HG02763 (cell line): ENCODE measurements at regions not wholly inside any gene's neighbourhood (a gene's known extent, or its start where the extent isn't known, plus 50 kb on each side); places are given as distances from the start of the nearest gene placed in this dataset.

Experiments used
- ATAC-seq: cut with Tn5 transposase; IDR thresholded peaks from one replicate; pipeline ENCODE4 v1.9.1; 2021; ENCODE audit warnings: mild to moderate bottlenecking, moderate library complexity; ENCODE audit not compliant: unreplicated experiment

DNA sequence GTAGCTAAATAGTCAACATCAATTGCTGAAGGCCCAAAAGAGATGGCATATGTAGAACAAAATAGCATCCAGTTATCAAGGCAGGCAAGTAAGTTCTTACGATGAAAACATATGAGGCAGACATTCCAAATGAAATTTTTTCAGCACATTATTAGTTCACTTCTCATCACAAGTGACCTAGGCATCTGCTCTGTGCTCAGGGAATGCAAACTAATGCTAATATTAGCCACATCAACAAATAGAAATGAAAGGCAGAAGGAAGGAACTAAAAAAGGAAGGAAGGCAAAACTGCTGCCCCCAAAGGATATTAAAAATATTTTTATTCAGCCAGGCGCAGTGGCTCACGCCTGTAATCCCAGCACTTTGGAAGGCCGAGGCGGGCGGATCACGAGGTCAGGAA is 51.2 kb upstream of the ROCK1 start:
- ATAC-seq = no peak

DNA sequence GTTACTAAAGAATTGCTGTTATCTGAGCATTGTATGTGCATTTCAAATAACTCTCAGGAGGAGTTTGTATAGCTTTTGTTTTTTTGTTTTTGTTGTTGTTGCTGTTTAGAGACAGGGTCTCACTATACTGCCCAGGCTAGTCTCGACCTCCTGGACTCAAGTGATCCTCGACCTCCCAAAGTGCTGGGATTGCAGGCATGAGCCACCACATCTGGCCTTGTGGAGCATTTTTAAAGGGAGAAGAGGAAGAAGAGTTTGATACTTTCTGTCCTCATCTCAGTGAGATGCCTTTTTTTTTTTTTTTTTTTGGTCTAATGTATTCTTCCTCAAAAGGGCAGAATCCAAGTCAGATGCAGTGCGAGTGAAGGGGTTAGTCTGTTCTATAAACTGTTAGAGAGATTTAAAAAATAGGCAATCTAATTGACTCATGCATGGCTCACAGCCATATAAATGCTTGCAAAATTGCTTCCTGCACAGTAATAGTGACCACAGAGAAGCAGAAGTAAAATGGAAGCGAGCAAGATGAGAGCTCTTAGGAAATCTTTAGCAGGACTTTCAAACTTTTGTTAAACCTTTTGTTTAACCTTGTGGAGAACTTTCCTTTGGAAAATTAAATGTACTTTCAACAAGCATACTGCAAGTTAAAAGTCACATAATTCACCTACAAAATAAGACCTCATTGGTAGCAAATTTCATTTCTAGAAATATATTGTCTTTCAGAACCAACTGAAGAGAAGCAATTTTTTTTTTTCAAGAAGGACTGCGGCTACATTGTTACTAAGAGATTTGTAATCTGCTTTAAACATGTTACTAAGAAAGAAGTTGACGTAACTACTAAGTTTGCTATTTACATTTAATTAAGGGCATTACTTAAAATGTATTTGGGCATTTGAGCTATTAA is 52.3 kb upstream of the ROCK1 start:
- no peak for ATAC-seq

DNA sequence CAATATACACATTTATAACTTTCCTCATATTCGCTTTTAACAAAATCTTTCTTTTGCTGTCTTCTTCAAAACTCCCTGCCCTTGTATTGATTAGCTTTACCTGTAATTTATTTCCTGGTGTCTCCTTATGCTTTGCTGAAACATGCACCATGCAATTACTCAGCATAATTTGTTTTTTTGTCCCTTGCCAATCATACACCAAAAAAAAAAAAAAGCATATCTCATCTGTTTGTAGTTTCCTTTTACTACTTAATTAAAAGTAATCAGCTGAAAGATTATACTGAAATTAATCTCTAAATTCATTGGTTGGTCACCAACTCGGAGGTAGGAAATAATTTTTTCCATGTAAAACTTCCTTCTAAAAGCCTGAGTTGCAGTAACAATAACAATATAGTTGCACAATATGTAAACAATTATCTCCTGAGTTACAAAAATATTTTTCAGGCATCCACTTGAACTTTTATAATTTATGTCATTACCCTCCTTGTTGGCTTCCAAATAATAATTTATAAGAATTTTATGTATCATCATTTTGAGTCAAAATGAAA is 53.0 kb upstream of the ROCK1 start:
- ATAC-seq = no peak

DNA sequence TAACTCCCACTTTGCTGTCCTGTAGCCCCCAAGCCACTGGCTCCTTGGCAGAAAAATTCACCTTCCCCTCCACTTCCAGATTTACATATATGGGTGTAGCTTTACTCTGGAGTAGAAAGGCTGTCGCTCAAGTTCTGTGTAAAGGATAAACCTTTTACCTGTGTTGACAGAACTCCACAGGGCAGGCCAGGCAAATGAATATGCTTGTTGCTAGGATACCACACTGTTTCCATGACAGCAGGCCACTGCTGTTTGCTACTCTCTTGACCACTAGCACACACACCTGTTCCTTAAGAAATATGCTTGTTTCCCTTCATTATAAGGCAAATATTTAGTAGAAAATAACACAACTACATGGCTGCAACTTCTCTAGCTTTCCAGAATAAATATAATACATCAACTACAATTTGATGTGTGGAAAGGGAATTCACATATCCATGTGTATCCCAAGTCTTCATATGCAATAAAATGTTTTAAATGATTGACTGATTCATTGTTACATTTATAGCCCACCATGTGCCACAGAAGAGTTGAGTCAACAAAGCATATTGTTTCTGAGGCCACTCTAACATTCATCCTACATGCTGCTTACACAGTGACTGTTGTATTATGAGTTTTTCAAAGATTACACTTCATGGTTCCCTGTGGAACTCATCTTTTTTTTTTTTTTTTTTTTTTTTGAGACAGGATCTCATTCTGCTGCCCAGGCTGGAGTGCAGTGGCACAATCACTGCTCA is 56.2 kb upstream of the ROCK1 start:
- no peak for ATAC-seq

DNA sequence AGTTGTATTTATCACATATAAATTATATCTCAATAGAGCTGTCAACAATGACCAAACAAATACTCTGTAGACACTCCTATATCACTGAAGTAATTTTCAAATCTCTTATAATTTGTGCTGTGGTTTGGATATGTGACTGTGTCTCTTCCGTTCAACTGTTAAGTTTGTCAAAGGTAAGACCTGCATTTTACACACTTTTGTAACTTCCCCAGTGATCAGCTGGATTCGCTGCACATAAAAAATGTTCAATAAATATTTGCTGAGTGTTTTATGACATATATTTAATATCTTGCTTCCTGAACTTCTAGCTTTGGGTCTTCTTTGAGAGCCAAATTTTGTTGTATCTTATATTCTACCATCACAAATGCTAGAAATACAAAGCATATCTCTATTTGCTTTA is 57.3 kb upstream of the ROCK1 start:
- no peak for ATAC-seq

DNA sequence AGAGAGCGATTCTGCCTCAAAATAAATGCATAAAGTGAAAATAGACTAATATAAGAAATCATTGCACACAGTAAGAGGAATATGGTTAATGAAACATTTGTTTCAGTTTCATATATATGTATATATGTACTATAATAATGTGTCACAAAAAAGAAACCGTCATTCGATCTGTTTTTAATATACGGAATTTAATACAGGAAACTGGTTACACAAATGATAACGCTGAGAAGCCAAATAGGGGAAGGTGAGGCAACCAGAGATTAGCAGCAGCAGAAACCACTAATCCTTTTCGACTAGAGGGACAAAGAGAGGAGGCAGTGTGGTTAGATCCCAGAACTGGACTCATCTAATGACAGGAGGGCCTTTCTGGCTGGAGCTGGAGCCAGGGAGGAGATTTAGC is 64.2 kb upstream of the GREB1L start:
- ATAC-seq = no peak

DNA sequence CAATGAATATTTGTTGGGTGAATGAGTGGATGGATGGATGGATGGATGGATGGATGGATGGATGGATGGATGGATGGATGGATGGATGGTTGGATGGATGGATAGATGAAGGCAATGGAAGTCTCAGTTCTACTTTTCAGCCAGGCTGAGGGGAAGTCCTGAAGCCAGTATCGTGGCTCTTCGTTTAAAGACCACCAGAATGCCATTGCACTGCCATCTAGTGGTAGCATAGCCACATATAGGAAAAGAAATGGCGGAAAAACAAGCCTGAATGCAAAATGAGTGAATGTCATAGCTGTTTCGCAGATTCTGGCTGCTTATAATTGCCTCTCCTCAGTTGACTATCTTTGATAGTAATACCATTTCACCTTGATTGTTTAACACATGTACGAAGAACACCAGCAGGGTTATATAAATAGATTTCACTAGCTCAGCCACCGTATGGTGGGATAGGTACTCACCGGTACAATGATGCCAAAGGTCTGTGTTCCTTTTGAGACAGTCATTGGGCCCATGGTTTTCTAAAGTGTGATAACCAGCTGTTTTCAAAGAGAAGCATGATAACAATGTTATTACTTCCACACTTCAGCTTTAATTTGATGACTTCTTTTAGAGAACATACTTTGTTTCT is 62.3 kb upstream of the GREB1L start:
- ATAC-seq = peak; percentile 47

DNA sequence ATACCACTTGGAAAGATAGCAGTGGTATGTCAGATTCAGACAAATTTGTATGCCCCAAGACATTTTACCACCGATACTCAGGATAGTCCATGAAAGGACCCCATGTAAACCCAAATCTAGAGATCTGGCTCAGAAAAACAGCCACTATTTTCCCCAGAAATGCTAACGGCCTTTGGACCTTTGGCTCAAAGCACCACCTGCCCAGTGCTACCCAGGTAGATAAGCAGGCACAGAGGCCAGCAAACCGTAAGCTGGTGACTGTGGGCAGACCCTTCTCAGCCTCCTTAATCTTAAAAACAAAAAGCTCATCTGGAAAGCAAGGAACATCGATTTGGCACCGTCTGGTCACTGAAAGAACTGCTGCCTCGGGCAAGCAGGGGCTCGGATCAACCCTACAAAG is 61.4 kb upstream of the GREB1L start:
- no peak for ATAC-seq

DNA sequence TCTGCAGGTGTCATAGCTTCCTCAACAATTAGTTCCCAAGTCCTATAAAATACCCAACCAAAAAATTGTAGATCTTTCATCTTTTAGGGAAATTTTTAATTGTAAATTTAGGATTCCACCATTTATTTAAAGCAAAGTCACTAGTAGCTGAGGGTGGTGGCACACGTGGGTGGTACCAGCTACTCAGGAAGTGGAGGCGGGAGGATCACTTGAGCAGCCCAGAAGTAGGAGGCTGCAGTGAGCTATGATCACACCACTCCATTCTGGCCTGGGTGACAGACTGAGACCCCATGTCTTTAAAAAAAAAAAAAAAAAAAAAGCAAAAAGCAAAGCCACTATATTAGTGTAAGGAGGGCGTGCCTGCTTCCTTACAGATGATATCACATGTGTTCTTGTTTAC is 60.3 kb upstream of the GREB1L start:
- no peak for ATAC-seq

DNA sequence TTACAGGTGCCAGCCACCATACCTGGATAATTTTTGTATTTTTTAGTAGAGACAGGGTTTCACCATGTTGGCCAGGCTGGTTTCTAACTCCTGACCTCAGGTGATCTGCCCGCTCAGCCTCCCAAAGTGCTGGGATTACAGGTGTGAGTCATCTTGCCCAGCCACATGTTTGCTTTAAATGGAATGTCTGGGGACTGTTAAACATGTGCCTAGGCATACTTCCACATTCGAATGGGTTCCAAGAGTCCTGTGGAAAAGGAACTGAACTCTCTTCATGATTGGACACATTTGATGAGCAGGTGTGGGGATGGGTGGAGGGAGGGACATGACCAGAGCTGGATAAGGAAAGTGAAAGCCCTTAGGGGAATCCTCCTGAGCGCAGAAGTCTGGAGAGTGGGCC is 58.4 kb upstream of the GREB1L start:
- ATAC-seq = no peak

DNA sequence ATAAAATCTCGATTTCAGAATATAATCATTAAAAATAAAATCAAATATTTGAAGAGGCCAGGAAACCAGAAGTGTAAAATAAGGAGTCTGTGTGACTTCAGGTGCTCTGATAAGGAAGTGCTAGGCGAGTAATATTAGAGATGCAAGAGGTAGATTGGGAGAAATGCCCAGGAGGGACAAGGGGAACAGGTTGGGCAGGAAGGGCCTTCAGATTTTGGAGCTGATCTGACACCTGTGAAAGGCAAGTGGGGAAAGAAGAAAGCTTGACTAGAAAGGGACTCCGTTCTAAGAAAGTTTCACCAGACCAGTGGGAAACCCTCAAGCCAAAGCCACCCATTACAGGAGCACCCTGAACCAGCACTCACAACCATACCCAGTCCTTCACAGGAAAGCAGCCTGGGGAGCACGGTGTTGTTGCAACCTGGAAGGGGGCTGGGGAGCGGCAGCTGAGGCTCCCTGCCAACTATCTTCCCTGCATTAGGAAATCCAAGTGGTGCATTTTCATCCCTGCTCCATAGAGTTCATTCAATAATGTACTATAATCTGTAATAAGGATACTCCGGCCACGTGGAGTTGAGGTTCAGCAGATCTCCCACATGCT is 57.5 kb upstream of the GREB1L start:
- ATAC-seq = no peak

DNA sequence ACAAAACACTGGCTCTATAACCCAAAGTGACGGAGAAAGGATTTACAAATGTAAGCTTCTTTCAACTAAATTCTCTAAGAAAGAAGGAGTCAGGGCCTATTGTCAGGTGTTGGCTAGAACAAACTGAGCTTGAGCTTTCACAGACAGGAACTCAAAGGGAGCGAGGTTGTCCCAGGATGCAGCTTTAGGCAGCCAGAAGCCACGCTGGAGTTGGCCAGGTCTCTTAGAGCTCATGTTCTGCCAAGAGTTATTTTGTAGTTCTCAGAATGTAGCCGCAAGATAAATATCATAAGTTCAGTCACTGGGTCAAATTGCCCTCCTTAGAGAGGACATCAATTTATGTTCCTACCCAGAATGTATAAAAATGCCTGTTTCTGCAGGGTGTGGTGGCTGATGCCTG is 54.1 kb upstream of the GREB1L start:
- no peak for ATAC-seq

DNA sequence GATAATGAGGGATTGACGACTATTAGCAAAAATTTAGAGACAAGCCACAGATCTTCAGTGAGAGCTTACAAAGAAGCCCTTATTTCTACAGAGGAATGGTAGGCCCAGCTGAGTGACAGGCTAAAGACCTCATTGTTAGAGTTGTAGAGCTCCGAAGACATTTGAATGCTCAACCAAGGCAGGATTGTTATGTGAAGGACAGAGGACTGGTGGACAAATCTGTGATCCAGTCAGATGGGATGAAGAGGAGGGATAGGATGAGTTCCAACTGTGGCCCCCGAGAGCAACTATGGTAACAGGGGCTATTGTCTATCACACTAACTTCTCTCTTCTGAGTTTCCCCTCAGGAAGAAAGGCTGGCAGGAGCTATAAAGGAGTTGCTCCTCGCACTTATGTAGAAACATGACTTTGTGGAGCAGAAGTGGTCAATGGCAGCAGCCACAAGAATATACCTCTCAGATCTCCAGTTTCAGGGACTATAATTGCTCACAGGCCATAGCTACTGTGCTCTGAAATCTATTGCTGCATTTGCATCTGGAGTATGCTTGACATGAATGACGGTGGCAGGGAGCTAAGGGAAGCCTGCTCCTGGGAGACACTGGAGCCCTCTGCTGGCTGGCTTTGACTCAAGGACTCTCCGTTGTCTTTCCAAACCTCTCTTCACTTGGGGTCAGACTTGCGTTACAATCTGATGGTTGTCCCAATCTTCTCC is 50.3 kb upstream of the GREB1L start:
- ATAC-seq = no peak
